K562 (cell line): ENCODE measurements at regions not wholly inside any gene's neighbourhood (a gene's known extent, or its start where the extent isn't known, plus 50 kb on each side); places are given as distances from the start of the nearest gene placed in this dataset.

Experiments used
- AFF1 ChIP-seq, 2 experiments: fragments of 450-650 bp; IDR thresholded peaks; 2 replicates each; pipeline ENCODE4 v1.6.1; 2018; ENCODE audit warnings: mild to moderate bottlenecking in 2 of 2, low read depth in 1 of 2; ENCODE audit not compliant: partially characterized antibody in 2 of 2
- BACH1 ChIP-seq: fragments of 200-800 bp; sonication (Bioruptor generic); IDR thresholded peaks from 2 replicates; pipeline ENCODE4 v1.6.1; 2016; ENCODE audit warnings: missing genetic modification characterization, missing compliant biosample characterization
- BCOR ChIP-seq: fragments of 450-650 bp; IDR thresholded peaks from 2 replicates; pipeline ENCODE4 v1.6.1; 2016
- CCAR2 ChIP-seq: fragments of 200-400 bp; formaldehyde crosslinking; IDR thresholded peaks from 2 replicates; pipeline ENCODE4 v1.6.1; 2017; ENCODE audit warnings: mild to moderate bottlenecking, low read depth, low read length
- FOXA1 ChIP-seq: fragments of 450-650 bp; IDR thresholded peaks from 2 replicates; pipeline ENCODE4 v1.6.1; 2016; ENCODE audit warnings: mild to moderate bottlenecking, borderline replicate concordance
- KLF16 ChIP-seq: IDR thresholded peaks from 2 replicates; pipeline ENCODE4 v1.6.1; 2016; ENCODE audit warnings: antibody characterized with exemption
- MLLT1 ChIP-seq, 2 experiments: fragments of 450-650 bp; IDR thresholded peaks; 2 replicates each; pipeline ENCODE4 v1.6.1; 2016
- RFX5 ChIP-seq: IDR thresholded peaks from 2 replicates; pipeline ENCODE4 v1.6.1; 2011; ENCODE audit warnings: low read depth, mild to moderate bottlenecking, improper control_type of control experiment, low read length
- ZNF695 ChIP-seq: fragments of 450-650 bp; formaldehyde crosslinking; IDR thresholded peaks from 2 replicates; pipeline ENCODE4 v1.4.0; 2020; ENCODE audit warnings: mild to moderate bottlenecking, moderate library complexity
- ZZZ3 ChIP-seq: fragments of 450-650 bp; IDR thresholded peaks from 2 replicates; pipeline ENCODE4 v1.6.1; 2016; ENCODE audit warnings: antibody characterized with exemption, mild to moderate bottlenecking, moderate library complexity
- TF ChIP-seq, protein P1 (sequence below), 3 experiments: IDR thresholded peaks in 2 of 3; conservative IDR thresholded peaks in 1 of 3; 2 replicates each; pipeline ENCODE4 v1.5.1; 2011 to 2012; ENCODE audit warnings: low read length in 3 of 3, mild to moderate bottlenecking in 3 of 3, control low read depth in 2 of 3, improper control_type of control experiment in 1 of 3, inconsistent platforms in 1 of 3, low read depth in 1 of 3, mixed read lengths in 1 of 3, moderate library complexity in 1 of 3; ENCODE audit not compliant: insufficient read depth in 2 of 3

- TF ChIP-seq KLF16 (no peak), AFF1 (IDR thresholded peaks at IDR 0.05; ENCODE audit: low read depth in 1 of 2, partially characterized antibody in 2 of 2) (no peak), ZNF695 (no peak), BACH1 (tag) (no peak), FOXA1 (no peak), BCOR (no peak), ZZZ3 (no peak), MLLT1 (IDR thresholded peaks at IDR 0.05) (no peak), RFX5 (no peak), CCAR2 (no peak)
- TF ChIP-seq, protein P1, sequence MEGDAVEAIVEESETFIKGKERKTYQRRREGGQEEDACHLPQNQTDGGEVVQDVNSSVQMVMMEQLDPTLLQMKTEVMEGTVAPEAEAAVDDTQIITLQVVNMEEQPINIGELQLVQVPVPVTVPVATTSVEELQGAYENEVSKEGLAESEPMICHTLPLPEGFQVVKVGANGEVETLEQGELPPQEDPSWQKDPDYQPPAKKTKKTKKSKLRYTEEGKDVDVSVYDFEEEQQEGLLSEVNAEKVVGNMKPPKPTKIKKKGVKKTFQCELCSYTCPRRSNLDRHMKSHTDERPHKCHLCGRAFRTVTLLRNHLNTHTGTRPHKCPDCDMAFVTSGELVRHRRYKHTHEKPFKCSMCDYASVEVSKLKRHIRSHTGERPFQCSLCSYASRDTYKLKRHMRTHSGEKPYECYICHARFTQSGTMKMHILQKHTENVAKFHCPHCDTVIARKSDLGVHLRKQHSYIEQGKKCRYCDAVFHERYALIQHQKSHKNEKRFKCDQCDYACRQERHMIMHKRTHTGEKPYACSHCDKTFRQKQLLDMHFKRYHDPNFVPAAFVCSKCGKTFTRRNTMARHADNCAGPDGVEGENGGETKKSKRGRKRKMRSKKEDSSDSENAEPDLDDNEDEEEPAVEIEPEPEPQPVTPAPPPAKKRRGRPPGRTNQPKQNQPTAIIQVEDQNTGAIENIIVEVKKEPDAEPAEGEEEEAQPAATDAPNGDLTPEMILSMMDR (IDR thresholded peaks at IDR 0.05 in 2 of 3, conservative IDR thresholded peaks at IDR 0.05 in 1 of 3; ENCODE audit: insufficient read depth in 2 of 3, low read depth in 1 of 3, low read length in 3 of 3): no peak
Observed at GRCh38 chr4:104571341-104571740, 76.6 kb upstream of the CXXC4 start.
